Lower leg skin (tissue), 3 donors: ENCODE measurements at regions not wholly inside any gene's neighbourhood (a gene's known extent, or its start where the extent isn't known, plus 50 kb on each side); places are given as distances from the start of the nearest gene placed in this dataset.

Experiments used
- CTCF ChIP-seq, 3 donors: fragments of 450-650 bp; IDR thresholded peaks; one replicate each; pipeline ENCODE4 v1.5.1; 2016; ENCODE audit warnings: antibody characterized with exemption in 3 of 3, mild to moderate bottlenecking in 3 of 3, moderate library complexity in 2 of 3
- POLR2A ChIP-seq, 2 donors: fragments of 450-650 bp; IDR thresholded peaks; one replicate each; pipeline ENCODE4 v1.6.1; 2016 to 2017; ENCODE audit warnings: antibody characterized with exemption in 2 of 2, mild to moderate bottlenecking in 1 of 2, moderate library complexity in 1 of 2

GRCh38 chr19:29271911-29272310 lies 59.0 kb upstream of the UQCRFS1 start:
- no peak for TF ChIP-seq CTCF (IDR thresholded peaks at IDR 0.05)
- no peak for TF ChIP-seq POLR2A (IDR thresholded peaks at IDR 0.05)
